ENCODE measurements at regions not wholly inside any gene's neighbourhood (a gene's known extent, or its start where the extent isn't known, plus 50 kb on each side); places are given as distances from the start of the nearest gene placed in this dataset.

DNA sequence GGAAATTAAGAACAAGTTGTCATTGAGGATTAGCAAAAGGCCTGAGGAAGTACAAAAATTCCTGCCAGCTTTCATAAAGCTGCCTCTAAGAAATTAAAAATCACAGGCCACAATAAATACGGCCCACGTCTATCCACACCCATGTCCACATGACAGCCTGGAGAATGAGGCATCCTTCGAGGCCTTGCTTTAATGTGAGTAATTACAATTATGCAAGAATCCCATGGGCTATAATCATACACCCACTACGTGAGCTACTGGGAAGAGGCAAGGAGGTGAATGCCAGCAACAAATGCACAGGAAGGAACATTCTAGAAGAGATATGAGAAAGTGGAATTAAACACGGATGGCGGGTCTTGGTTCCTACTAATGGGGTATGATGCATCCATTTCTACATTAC, 65.4 kb upstream of the ZFHX3 start:
- intact Hi-C loops (cut with micrococcal nuclease; ENCODE audit: unreplicated experiment) = no loop called here
- Histone ChIP-seq H4K20me1 (ENCODE audit: control insufficient read depth, insufficient read depth) (no peaks in the 10 kb centered on the region), H3K4me3 (no peak overlapping the region), H3K4me1 (ENCODE audit: control insufficient read depth, insufficient read depth, low read length) (no peaks in the 10 kb centered on the region), H2AFZ (ENCODE audit: control insufficient read depth, low read depth, low read length) (no peak overlapping the region), H3K4me2 (ENCODE audit: control insufficient read depth, insufficient read depth) (no peak overlapping the region), H3K27ac (ENCODE audit: control insufficient read depth, insufficient read depth) (no peak overlapping the region), H3K27me3 (replicated peaks in 1 of 2; ENCODE audit: control insufficient read depth in 2 of 2, insufficient read depth in 2 of 2, low read length in 1 of 2) (no peaks in the 10 kb centered on the region), H3K9me3 (replicated peaks; ENCODE audit: control insufficient read depth, insufficient read depth, low read length) (no peaks in the 10 kb centered on the region; the same call in 1 of the 3 replicates), H3K36me3 (ENCODE audit: control insufficient read depth in 2 of 2, insufficient read depth in 2 of 2, low read length in 1 of 2) (no peaks in the 10 kb centered on the region), H3K79me2 (ENCODE audit: control insufficient read depth, insufficient read depth, low read length) (no peaks in the 10 kb centered on the region), H3K9ac (ENCODE audit: control insufficient read depth, insufficient read depth, low read length) (no peak overlapping the region)
- WGBS (ENCODE audit: insufficient coverage, insufficient replicate concordance, low lambda C conversion rate, missing lambda C conversion rate) = 42% methylated on average over 6 of the region's 6 CpGs
- TF ChIP-seq JUND (IDR thresholded peaks at IDR 0.05; ENCODE audit: low read depth, low read length) (no peak), YBX1 (IDR thresholded peaks at IDR 0.05) (no peak), TCF7 (IDR thresholded peaks at IDR 0.05; ENCODE audit: borderline replicate concordance) (no peak), TCF12 (IDR thresholded peaks at IDR 0.05; ENCODE audit: low read depth, low read length) (no peak), SIN3A (IDR thresholded peaks at IDR 0.05; ENCODE audit: low read depth, low read length) (no peak), EGR1 (IDR thresholded peaks at IDR 0.05; ENCODE audit: borderline replicate concordance in 1 of 2, low read depth in 2 of 2, low read length in 2 of 2) (no peak), WRNIP1 (IDR thresholded peaks at IDR 0.05; ENCODE audit: borderline replicate concordance, low read depth, low read length) (no peak), SPI1 (IDR thresholded peaks at IDR 0.05; ENCODE audit: borderline replicate concordance, insufficient read depth, low read depth, low read length) (no peak), NFYA (IDR thresholded peaks at IDR 0.05; ENCODE audit: borderline replicate concordance, low read depth, low read length) (no peak), FOXM1 (IDR thresholded peaks at IDR 0.05; ENCODE audit: low read depth, low read length) (no peak), TAF1 (IDR thresholded peaks at IDR 0.05; ENCODE audit: borderline replicate concordance, low read depth, low read length) (no peak), SIX5 (IDR thresholded peaks at IDR 0.05; ENCODE audit: low read depth, low read length, severe bottlenecking) (no peak), ATF7 (IDR thresholded peaks at IDR 0.05; ENCODE audit: low read depth) (no peak), ZNF622 (IDR thresholded peaks at IDR 0.05) (no peak), NBN (IDR thresholded peaks at IDR 0.05) (no peak), SRF (IDR thresholded peaks at IDR 0.05; ENCODE audit: low read depth in 2 of 2, low read length in 2 of 2) (no peak), RB1 (IDR thresholded peaks at IDR 0.05; ENCODE audit: borderline replicate concordance) (no peak)
- BruUV-seq (replicated peaks) = no TSS peak
- ChIA-PET SMC1A (ENCODE audit: uncharacterized antibody, unreplicated experiment) (no interaction called here), RAD21 (ENCODE audit: unreplicated experiment) (no interaction called here), POLR2A (no interaction called here), CTCF (no interaction called here)
- in situ Hi-C loops (cut with MboI) = no loop called here
- FAIRE-seq = no peak
- no peak for ATAC-seq
- no peak for DNase-seq (ENCODE audit: low read depth, low spot score)
